Adrenal gland (tissue), 9 donors: ENCODE measurements at regions not wholly inside any gene's neighbourhood (a gene's known extent, or its start where the extent isn't known, plus 50 kb on each side); places are given as distances from the start of the nearest gene placed in this dataset.

ENCODE experiments used
- DNase-seq, 7 donors: peaks; one replicate each; pipeline ENCODE4 v3.0.0-alpha.2; 2019 to 2020
- H3K27ac ChIP-seq, 5 donors: fragments of 200-600 bp; sonication (generic) in 4 of 5; 1 replicate in 3 of 5; 2 replicates in 2 of 5; pipeline versions ENCODE4 v1.5.1 to v1.8.0; 2016 to 2020; ENCODE audit warnings: mild to moderate bottlenecking in 1 of 5
- H3K27me3 ChIP-seq: fragments of 200-600 bp; 2 replicates; pipeline ENCODE4 v1.8.0; 2021
- H3K36me3 ChIP-seq, 2 donors: fragments of 200-600 bp; replicated peaks in 1 of 2; 1 replicate in 1 of 2; 2 replicates in 1 of 2; pipeline versions ENCODE4 v1.5.1 to v1.8.0; 2018 to 2022
- H3K4me1 ChIP-seq, 2 donors: fragments of 200-600 bp; replicated peaks in 1 of 2; 1 replicate in 1 of 2; 2 replicates in 1 of 2; pipeline versions ENCODE4 v1.5.1 to v1.8.0; 2018 to 2021
- H3K4me3 ChIP-seq, 4 donors: fragments of 200-600 bp; sonication (generic) in 3 of 4; one replicate each; pipeline ENCODE4 v1.5.1; 2016 to 2018
- H3K9me3 ChIP-seq, 3 donors: fragments of 200-600 bp; sonication (generic) in 1 of 3; replicated peaks in 1 of 3; 1 replicate in 2 of 3; 2 replicates in 1 of 3; pipeline versions ENCODE4 v1.5.1 to v1.8.0; 2016 to 2021
- POLR2A ChIP-seq, 2 donors: fragments of 450-650 bp; IDR thresholded peaks; one replicate each; pipeline ENCODE4 v1.6.1; 2017; ENCODE audit warnings: antibody characterized with exemption in 2 of 2, mild to moderate bottlenecking in 2 of 2, moderate library complexity in 1 of 2
- WGBS, 4 donors: extraction: QIAGEN DNeasy Blood & Tissue Kit in 2 of 4; methylation state at CpG; one replicate each; pipeline versions ENCODE4 v1.1.5 to v1.1.7; 2013 to 2017; 5-methylcytosine and 5-hydroxymethylcytosine counted together
- intact Hi-C, 2 donors: fragments of 100-400 bp; cut with DNase I; formaldehyde crosslinking; loops; one replicate each; pipeline versions ENCODE4 v1.14.1 to v1.15.0; 2022 to 2023
- TF ChIP-seq, protein P1 (sequence below), 6 experiments: fragments of 450-650 bp in 4 of 6; fragments of 200-600 bp in 2 of 6; sonication (generic) in 1 of 6; IDR thresholded peaks; 1 replicate in 5 of 6; 2 replicates in 1 of 6; pipeline versions ENCODE4 v1.5.1 to v1.8.0; 2016 to 2021; ENCODE audit warnings: antibody characterized with exemption in 6 of 6, mild to moderate bottlenecking in 2 of 6, moderate library complexity in 1 of 6
- donor health status: healthy with polysubstance abuse.
- donor health status: Bipolar disorder and iron deficiency.
- donor health status: DM: yes; HTN: yes; CAD: no.
- donor health status: DM: no; HTN: no; CAD: no.
- donor health status: DM: no; HTN: no; CAD: no.

DNA sequence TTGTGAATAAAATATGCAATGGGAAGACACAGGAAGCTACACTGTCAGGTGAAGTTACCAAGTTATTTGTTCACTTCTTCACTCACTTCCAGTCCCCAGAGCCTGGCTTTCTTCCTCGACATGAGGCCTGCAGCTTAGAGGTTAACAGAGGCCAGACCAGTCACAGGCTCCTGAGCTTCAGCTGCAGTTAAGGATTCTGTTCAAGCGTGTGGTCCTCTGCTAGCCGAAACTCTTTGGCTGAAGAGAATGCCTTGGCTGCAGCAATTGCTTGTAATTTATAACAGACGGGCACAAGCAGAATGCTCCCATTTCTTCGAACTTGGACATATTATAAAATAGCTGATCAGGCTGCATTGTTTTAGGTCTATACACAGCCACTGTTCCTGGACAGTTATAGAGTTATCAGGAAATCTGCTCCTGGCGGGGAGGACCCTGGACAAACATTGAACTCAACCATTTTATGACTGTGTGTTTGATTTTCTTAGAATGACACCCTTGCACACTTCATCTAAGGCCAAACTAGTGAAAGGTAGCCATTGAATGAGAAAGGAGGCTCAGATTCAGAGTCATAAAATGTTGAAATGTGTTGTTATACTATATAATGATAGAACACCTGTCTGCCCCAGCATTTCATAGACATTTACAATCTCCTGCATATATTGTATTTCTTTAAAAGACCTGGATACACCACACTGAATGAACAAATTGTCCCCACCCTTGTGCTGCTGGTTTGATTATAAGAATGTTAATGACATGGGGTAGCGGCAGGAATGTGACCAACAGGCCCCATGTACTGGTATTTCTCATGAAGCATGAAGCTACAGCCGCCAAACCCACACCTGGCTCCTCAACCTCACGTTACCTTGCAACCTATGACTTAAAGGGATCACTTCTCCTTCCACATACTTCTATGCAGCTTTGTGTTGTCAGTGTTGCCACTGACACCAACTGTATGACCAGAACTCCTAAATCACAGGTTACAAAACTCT lies 153.6 kb downstream of the TDRD15 start:
- H3K27me3 ChIP-seq: no peaks in the 10 kb centered on the region
- no peak overlapping the region for H3K27ac ChIP-seq
- no peak overlapping the region for H3K4me3 ChIP-seq
- intact Hi-C loops: no loop called here
- TF ChIP-seq POLR2A (IDR thresholded peaks at IDR 0.05): no peak
- TF ChIP-seq, protein P1, sequence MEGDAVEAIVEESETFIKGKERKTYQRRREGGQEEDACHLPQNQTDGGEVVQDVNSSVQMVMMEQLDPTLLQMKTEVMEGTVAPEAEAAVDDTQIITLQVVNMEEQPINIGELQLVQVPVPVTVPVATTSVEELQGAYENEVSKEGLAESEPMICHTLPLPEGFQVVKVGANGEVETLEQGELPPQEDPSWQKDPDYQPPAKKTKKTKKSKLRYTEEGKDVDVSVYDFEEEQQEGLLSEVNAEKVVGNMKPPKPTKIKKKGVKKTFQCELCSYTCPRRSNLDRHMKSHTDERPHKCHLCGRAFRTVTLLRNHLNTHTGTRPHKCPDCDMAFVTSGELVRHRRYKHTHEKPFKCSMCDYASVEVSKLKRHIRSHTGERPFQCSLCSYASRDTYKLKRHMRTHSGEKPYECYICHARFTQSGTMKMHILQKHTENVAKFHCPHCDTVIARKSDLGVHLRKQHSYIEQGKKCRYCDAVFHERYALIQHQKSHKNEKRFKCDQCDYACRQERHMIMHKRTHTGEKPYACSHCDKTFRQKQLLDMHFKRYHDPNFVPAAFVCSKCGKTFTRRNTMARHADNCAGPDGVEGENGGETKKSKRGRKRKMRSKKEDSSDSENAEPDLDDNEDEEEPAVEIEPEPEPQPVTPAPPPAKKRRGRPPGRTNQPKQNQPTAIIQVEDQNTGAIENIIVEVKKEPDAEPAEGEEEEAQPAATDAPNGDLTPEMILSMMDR (IDR thresholded peaks at IDR 0.05): no peak
- no peaks in the 10 kb centered on the region for H3K9me3 ChIP-seq
- DNase-seq: no peak
- no peaks in the 10 kb centered on the region for H3K36me3 ChIP-seq
- 85 to 89% (median 86%) methylated on average over 9 of the region's 9 CpGs for WGBS, 4 donors
- H3K4me1 ChIP-seq: no peaks in the 10 kb centered on the region

DNA sequence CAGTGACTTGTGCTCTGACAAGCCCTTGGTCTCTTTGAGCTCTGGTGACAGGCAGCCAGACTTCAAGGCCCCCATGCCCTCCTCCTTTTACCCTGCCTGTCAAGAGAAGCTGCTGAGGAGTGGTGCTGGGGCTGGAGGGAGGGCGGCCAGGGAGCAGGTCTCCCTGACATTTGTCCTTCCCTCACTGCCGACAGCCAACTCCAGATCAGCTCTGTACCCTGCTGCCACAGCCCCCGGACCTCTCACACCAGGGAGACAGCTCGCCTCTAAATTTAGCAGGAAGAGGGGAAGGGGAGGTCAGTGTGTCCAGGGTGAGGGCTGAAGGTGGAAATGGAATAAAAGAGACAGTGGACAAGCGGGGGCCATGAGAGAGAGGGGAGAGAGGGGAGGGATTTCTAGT lies 155.8 kb downstream of the TDRD15 start:
- Histone ChIP-seq H3K27me3 (no peaks in the 10 kb centered on the region), H3K4me1 (no peaks in the 10 kb centered on the region), H3K9me3 (no peaks in the 10 kb centered on the region), H3K27ac (no peak overlapping the region), H3K36me3 (no peaks in the 10 kb centered on the region), H3K4me3 (no peak overlapping the region)
- TF ChIP-seq, protein P1 (IDR thresholded peaks at IDR 0.05): no peak
- no peak for TF ChIP-seq POLR2A (IDR thresholded peaks at IDR 0.05)
- 55 to 67% (median 61%) methylated on average over 4 to 5 of the region's 5 CpGs for WGBS, 4 donors
- intact Hi-C loops: no loop called here
- DNase-seq: no peak

DNA sequence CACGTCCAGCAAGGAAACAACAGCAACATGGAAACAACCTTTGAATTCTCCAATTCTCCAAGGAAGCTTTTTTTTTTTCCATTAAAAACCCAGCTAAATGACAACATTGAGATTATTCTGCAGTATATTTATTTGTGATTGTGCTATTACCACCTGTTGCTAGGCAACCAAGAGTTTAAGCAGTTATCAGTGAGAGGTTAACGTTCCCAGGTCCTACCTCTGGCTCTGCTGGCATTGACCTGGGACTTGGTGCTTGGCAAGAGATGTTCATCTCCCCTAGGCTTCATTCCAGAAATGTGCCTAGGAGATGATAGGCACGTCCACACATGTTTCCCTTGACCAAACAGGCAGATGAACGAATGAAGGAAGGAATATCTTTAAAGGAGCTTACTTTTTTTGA lies 157.0 kb downstream of the TDRD15 start:
- DNase-seq: no peak
- no peaks in the 10 kb centered on the region for H3K36me3 ChIP-seq
- intact Hi-C loops: no loop called here
- no peak overlapping the region for H3K27ac ChIP-seq
- no peaks in the 10 kb centered on the region for H3K9me3 ChIP-seq
- H3K4me3 ChIP-seq: no peak overlapping the region
- no peaks in the 10 kb centered on the region for H3K27me3 ChIP-seq
- TF ChIP-seq, protein P1 (IDR thresholded peaks at IDR 0.05): no peak
- TF ChIP-seq POLR2A (IDR thresholded peaks at IDR 0.05): no peak
- WGBS, 4 donors: 69 to 77% (median 74%) methylated on average over 4 of the region's 4 CpGs
- H3K4me1 ChIP-seq: no peaks in the 10 kb centered on the region

DNA sequence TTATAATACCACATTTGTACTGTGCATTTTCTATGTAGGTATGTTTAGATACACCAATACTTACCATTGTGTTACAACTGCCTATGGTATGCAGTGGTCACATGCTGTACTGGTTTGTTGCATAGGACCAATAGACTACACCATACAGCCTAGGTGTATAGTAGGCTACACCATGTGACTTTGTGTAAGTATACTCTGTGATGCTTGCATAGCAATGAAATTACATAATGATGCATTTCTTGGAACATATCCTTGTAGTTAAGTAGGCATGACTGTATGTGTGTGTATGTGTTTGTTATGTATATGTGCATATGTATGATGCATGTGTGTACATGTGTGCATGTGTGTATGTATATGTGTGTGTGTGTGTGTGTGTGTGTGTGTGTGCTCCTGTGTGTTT lies 157.6 kb downstream of the TDRD15 start:
- H3K27me3 ChIP-seq: no peaks in the 10 kb centered on the region
- intact Hi-C loops: no loop called here
- no peak overlapping the region for H3K27ac ChIP-seq

More for the DNA sequence above, 157.6 kb downstream of the TDRD15 start:
- no peak for DNase-seq
- no peak overlapping the region for H3K4me3 ChIP-seq
- no peaks in the 10 kb centered on the region for H3K4me1 ChIP-seq
- TF ChIP-seq, protein P1 (IDR thresholded peaks at IDR 0.05): no peak
- TF ChIP-seq POLR2A (IDR thresholded peaks at IDR 0.05): no peak
- H3K36me3 ChIP-seq: no peaks in the 10 kb centered on the region
- no peaks in the 10 kb centered on the region for H3K9me3 ChIP-seq
